ENCODE measurements at regions not wholly inside any gene's neighbourhood (a gene's known extent, or its start where the extent isn't known, plus 50 kb on each side); places are given as distances from the start of the nearest gene placed in this dataset.

GRCh38 chr12:114952573-114953271 lies 268.7 kb upstream of the TBX3 start:
- no peak for DNase-seq

- no peak for DNase-seq
These were observed 265.3 kb upstream of the TBX3 start for GRCh38 chr12:114949058-114949820.

GRCh38 chr12:114945351-114945750 lies 261.4 kb upstream of the TBX3 start:
- no peak for DNase-seq

DNA sequence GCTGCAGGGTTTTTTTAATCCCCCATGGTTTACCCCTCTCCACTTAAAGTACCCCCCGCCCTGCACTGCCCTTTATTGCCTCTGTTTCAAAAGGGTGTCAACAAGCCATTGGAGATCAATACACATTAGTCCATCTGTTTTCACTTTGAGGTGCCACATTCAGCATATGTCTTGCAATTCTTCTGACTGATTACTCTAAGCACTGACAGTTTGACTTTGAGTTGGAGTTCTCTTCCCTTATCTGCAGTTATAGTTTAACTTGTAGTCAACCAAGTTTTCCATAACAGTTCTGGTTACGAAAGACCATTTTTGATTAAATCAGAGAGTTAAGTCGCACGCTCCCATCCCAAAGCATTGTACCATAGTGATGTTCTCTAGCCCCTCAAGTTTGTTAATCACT lies 260.8 kb upstream of the TBX3 start:
- DNase-seq, result no peak

DNA sequence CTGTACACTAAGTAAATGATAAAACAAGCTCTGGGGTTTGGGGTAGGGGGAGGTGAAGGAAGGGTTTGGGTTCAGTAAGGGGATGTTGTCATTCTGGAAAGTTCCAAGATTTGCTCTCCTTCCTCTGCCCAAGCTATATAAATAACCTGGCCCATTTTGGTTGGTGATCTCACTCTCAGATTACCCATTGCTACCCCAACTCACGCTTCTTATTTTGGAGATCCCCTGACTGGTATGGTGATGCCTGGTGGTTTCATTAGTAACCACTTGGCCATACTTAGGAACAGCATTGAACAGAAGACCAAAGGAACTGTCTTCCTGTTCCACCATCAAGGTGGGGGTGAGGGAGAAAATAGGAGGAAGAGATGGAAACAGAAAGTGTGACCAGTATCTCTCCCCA lies 259.6 kb upstream of the TBX3 start:
- DNase-seq, result no peak

DNA sequence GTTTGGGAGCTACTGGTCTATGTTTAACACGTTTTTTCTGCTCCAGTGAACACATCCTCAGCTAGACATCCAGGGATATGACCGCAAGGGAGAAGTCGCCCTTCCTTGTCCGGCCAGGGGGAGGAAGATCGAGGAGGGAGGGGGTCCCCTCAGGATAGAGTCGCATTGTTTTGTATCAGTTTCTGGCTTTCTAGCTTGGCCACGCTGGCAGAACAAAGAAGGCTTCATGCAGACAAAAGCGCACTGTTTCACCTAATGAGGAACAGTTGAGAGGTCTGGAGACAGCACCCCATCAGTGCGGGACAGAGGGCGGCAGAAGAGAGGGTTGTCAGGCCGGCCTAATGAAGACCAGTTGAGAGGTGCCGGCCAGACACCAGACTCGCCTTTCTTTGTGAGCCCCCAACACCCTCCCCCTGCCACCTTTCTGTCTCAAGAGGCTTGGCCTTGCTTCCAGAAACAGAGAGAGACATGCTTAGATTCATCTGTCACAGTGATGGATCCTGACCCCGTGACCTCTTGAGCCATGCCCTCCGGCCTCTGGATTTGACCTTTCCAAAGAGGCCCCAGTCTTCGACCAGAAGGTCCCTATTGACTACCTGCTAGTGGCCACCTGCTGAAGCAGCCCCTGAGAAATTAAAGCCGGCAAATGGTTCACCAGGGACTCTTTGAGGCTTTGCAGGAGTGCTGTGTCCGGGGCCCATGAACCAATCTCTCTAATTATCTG lies 254.7 kb upstream of the TBX3 start:
- DNase-seq, result no peak

- DNase-seq, result no peak
These were observed 252.4 kb upstream of the TBX3 start for GRCh38 chr12:114936148-114937079.

DNA sequence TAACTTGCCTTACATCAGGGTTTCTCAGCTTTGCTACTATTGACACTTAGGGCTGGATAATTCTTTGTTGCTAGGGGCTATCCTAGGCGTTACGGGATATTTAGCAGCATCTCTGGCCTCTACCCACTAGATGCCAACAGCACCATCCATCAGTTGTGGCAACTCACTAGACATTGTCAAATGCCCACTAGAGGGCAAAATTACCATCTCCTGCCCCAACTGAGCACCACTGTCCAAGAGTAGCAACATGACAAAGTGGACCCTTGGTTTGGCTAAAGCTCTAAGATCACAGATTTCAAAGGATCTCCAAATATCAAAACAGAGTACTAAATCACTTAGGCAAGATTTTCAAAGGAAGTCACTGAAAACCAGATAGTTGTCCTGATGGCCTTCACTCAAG lies 251.7 kb upstream of the TBX3 start:
- DNase-seq, result no peak

- DNase-seq, result no peak
These were observed 249.6 kb upstream of the TBX3 start for GRCh38 chr12:114933428-114934160.

- DNase-seq, result no peak
These were observed 248.8 kb upstream of the TBX3 start for GRCh38 chr12:114932806-114933205.

- no peak for DNase-seq
These were observed 247.1 kb upstream of the TBX3 start for GRCh38 chr12:114931025-114931424.

GRCh38 chr12:114926341-114926740 lies 242.4 kb upstream of the TBX3 start:
- no peak for DNase-seq

DNA sequence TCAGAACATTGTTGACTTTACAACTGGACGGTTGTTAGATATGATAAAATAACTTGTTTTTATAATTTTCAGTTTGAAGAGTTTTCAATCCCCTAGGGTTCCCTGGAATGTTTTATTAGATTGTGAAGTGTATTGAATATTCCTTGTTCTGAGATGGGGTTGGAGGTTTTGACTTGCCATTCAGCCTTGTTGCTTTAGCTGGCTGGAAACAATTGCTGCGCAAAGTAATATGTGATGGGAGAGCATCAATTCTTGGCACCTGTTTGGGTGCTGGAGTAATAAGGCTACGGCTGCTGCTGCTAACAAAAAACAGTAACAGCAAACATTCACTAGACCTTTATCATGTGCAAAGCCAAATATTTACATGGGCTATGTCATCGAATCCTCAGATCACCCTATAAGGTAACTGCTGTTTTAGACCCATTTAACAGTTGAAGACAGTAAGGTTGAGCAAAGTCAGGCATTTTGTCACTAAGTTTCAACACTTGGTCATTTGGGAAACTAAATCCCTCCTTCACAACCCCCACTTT lies 241.0 kb upstream of the TBX3 start:
- DNase-seq, result no peak

GRCh38 chr12:114921781-114922180 lies 237.8 kb upstream of the TBX3 start:
- DNase-seq, result no peak

DNA sequence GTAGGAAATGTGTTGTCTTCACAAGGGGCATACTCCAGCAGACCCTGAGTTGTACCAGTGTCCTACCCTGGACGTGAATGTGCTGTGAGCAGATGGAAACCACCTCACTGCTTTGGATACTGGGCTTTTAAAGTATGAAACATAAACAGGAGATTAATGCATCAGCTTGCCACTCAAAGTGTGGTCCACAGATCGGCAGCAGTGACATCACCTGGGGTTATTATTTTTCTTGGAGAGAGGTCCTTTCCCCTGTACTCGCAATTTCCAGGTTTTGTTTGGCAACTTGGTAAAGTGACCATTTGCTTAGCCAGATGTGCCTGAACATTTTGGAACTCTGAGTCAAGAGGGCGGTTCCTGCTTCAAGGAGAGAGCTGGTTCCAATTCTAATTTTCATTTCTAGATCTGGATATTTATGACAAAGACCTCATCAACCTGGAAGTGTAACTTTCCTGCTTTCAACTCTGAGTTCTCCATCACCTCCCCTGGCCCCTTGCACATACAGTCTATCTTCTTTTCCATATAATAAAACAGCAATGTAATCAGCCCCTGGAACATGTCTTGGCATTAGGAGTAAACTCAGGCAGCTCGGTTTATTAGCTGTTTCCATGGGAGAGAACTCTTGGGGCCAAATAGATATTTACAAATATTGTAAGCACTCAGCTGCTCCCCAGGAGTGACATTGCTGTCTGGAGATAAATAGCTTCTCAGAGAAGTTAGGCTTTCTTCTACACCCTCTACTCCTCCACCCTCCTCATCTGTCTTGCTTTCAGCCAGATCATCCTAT lies 237.0 kb upstream of the TBX3 start:
- no peak for DNase-seq

DNA sequence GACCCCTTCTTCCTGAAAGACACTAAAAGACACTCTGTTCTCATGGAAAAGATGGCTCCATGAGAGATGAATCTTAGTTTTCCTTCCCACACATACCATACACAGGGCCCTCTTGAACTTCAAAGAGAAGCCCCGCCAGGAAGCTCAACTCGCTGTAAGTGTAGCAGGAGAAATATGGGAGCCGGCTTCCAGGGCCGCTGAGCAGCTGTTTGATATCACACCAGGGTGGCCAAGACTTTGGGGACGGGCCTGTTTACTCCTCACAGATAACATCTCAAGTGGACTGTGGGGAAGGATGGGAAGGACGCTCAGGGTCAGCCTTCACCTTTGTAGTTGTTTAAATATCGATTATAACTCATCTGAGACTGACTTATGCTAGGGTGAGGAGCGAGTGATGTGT lies 235.5 kb upstream of the TBX3 start:
- no peak for DNase-seq

GRCh38 chr12:114918535-114919233 lies 234.7 kb upstream of the TBX3 start:
- DNase-seq, result no peak

GRCh38 chr12:114917953-114918352 lies 234.0 kb upstream of the TBX3 start:
- DNase-seq, result no peak

DNA sequence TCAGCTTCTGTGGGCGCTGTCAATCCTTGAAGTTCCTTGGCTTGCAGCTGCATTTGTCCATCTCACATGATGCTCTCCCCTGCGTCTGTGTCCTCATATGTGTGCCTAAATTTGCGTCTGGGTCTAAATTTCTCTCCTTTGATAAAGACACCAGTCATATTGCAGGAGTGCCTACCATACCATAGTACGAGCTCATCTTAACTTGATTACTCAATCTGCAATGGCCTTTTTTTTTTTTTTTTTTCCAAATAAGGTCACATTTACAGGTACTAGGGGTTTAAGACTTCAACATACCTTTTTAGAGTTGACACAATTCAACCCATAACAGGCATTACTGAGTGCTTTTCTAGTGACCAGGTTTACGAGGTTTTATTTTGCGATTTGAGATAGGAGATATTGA lies 233.3 kb upstream of the TBX3 start:
- DNase-seq, result no peak

DNA sequence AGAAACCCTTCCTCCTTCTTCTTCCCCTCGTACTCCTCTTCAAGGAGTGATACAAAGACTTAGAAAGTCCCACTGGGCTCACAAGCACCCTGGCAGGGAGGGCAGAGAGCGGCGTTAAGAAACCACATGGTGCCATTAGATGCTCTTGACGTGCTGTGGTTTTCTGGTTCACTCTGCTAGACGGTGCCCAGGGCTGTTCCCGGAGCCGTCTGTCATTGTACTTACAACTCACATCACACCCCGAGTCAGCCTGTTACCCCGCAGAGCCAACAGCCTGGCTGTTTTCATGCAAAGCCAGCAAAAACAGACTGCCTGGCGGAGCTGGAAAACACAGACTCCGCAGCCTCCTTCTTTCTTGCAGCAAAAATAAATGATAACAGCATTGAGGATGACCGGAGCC lies 232.6 kb upstream of the TBX3 start:
- DNase-seq, result no peak

Measured in NCI-H2029 (cell line).